ENCODE measurements at regions not wholly inside any gene's neighbourhood (a gene's known extent, or its start where the extent isn't known, plus 50 kb on each side); places are given as distances from the start of the nearest gene placed in this dataset.

DNA sequence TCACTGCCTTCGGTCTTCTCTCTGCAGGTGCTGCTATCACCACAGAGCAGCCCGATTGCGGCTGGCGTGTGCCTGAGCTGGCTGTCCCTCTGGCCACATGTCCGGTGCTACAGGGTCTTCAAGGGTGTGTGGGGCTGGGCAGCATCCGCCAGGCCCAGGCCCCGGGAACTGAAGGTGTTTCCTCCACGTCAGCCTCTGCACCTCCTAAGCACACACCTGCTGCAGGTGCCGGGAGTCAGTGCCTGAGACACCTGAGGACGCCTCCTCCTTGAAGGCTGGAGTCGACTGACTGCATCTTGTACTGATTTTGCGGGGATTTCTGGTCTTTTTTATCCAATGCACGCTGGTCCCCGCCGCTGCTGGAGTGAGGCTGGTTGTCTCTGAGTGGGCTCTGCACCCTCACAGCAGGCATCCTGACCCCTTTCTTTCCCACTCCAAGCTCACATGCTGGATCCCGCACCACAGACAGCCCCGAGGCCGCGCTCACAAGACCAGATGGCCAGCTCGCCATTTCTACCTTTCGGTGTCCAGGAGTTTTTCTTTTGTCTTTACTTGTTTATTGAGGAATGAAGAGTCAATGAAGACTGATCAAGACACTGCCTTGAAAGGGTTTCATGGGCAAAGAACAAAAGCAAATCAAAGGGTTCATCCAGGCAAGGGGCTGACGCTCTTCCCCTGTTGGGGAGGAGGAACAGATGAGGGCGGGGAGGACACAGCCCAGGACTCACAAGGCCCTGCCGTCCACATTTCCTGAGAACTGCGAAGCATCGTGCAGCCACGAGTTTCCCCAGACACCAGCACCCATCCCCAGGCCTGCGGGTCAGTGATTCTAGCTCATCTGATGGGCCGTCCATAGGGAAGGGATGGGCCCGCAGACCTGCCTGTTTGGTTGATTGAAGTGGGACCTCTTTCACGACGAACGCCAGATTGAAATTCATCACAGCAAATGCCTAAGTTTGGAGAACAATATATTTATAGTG is 203.8 kb upstream of the SOX1 start:
- Histone ChIP-seq H2AFZ (ENCODE audit: insufficient read depth, low read depth, low read length, poor library complexity, severe bottlenecking) (no peak overlapping the region), H3K79me2 (ENCODE audit: control insufficient read depth, insufficient read depth, low read length) (no peaks in the 10 kb centered on the region), H3K4me3 (ENCODE audit: control extremely low read depth in 1 of 5, extremely low read depth in 1 of 5, insufficient read depth in 1 of 5, low read depth in 2 of 5, low read length in 4 of 5) (no peak overlapping the region), H3K4me1 (ENCODE audit: control insufficient read depth in 2 of 2, insufficient read depth in 2 of 2, low read length in 2 of 2) (no peaks in the 10 kb centered on the region), H3K27ac (ENCODE audit: low read length in 2 of 2) (no peak overlapping the region), H4K20me1 (ENCODE audit: control insufficient read depth, insufficient read depth, low read length, poor library complexity, severe bottlenecking) (no peaks in the 10 kb centered on the region), H3K36me3 (replicated peaks in 1 of 2; ENCODE audit: control extremely low read depth in 1 of 2, control insufficient read depth in 1 of 2, extremely low read depth in 1 of 2, insufficient read depth in 2 of 2, low read length in 1 of 2) (no peaks in the 10 kb centered on the region), H3K9ac (ENCODE audit: low read length) (no peak overlapping the region), H3K9me3 (ENCODE audit: control extremely low read depth in 1 of 3, control insufficient read depth in 2 of 3, insufficient read depth in 1 of 3, low read length in 2 of 3) (peaks cover 0 to 26% (median 0%) of the 10 kb centered on the region in 3 donors), H3K27me3 (replicated peaks in 1 of 4; ENCODE audit: control extremely low read depth in 1 of 4, control insufficient read depth in 3 of 4, insufficient read depth in 4 of 4, low read length in 3 of 4) (no peaks in the 10 kb centered on the region), H3K4me2 (replicated peaks; ENCODE audit: low read depth, low read length, poor library complexity, severe bottlenecking) (no peak overlapping the region)
- no peak overlapping the region for H3K4me3 Mint-ChIP-seq
- intact Hi-C loops (cut with micrococcal nuclease): no loop called here
- peaks cover 3% of the 10 kb centered on the region for H3K9me3 Mint-ChIP-seq (ENCODE audit: insufficient read depth)
- H3K27ac Mint-ChIP-seq: no peak overlapping the region
- WGBS (ENCODE audit: insufficient coverage): 83% methylated on average over 23 of the region's 33 CpGs
- ATAC-seq (ENCODE audit: low read depth) (no peak), DNase-seq (no peak)
- no peak for TF ChIP-seq CTCF (IDR thresholded peaks at IDR 0.05)
- TF ChIP-seq EZH2 (IDR thresholded peaks at IDR 0.05; ENCODE audit: borderline replicate concordance, insufficient read depth, low read depth, low read length, poor library complexity, severe bottlenecking): no peak
- H3K27me3 Mint-ChIP-seq: no peaks in the 10 kb centered on the region
- POLR2A ChIA-PET: no interaction called here
- H3K4me1 Mint-ChIP-seq: no peaks in the 10 kb centered on the region
- CTCF ChIA-PET: no interaction called here

DNA sequence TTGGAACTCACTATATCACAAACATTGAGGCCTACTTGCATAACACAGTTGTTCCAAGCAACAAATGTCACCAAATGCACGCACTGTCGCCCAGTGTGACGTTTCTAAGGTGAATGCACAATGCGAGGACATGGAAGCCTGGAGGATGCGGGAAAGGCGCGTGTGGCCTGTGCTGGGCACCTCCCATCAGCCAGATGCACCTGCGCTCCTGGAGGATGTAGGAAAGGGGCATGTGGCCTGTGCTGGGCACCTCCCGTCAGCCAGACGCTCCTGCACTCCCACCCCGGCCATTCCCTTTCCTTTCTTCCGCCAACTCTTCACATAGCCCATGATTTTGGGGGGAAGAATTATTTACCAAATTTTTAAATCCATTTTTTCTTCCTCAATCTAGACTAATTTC is 202.4 kb upstream of the SOX1 start:
- ChIA-PET CTCF (no interaction called here), POLR2A (no interaction called here)
- Histone ChIP-seq H3K4me2 (replicated peaks; ENCODE audit: low read depth, low read length, poor library complexity, severe bottlenecking) (no peak overlapping the region), H3K9ac (ENCODE audit: low read length) (no peak overlapping the region), H3K4me3 (ENCODE audit: control extremely low read depth in 1 of 5, extremely low read depth in 1 of 5, insufficient read depth in 1 of 5, low read depth in 2 of 5, low read length in 4 of 5) (no peak overlapping the region), H4K20me1 (ENCODE audit: control insufficient read depth, insufficient read depth, low read length, poor library complexity, severe bottlenecking) (no peaks in the 10 kb centered on the region), H3K4me1 (ENCODE audit: control insufficient read depth in 2 of 2, insufficient read depth in 2 of 2, low read length in 2 of 2) (no peaks in the 10 kb centered on the region), H3K27ac (ENCODE audit: low read length in 2 of 2) (no peak overlapping the region), H2AFZ (ENCODE audit: insufficient read depth, low read depth, low read length, poor library complexity, severe bottlenecking) (no peak overlapping the region), H3K79me2 (ENCODE audit: control insufficient read depth, insufficient read depth, low read length) (no peaks in the 10 kb centered on the region), H3K36me3 (replicated peaks in 1 of 2; ENCODE audit: control extremely low read depth in 1 of 2, control insufficient read depth in 1 of 2, extremely low read depth in 1 of 2, insufficient read depth in 2 of 2, low read length in 1 of 2) (no peaks in the 10 kb centered on the region), H3K27me3 (replicated peaks in 1 of 4; ENCODE audit: control extremely low read depth in 1 of 4, control insufficient read depth in 3 of 4, insufficient read depth in 4 of 4, low read length in 3 of 4) (no peaks in the 10 kb centered on the region), H3K9me3 (ENCODE audit: control extremely low read depth in 1 of 3, control insufficient read depth in 2 of 3, insufficient read depth in 1 of 3, low read length in 2 of 3) (peaks cover 0 to 34% (median 0%) of the 10 kb centered on the region in 3 donors)
- no CpG with 5 or more reads among the region's 12 CpGs for WGBS (ENCODE audit: insufficient coverage)
- no peak for DNase-seq
- no peaks in the 10 kb centered on the region for H3K27me3 Mint-ChIP-seq
- H3K27ac Mint-ChIP-seq: no peak overlapping the region
- no peak for TF ChIP-seq EZH2 (IDR thresholded peaks at IDR 0.05; ENCODE audit: borderline replicate concordance, insufficient read depth, low read depth, low read length, poor library complexity, severe bottlenecking)
- no peak for TF ChIP-seq CTCF (IDR thresholded peaks at IDR 0.05)
- ATAC-seq (ENCODE audit: low read depth): no peak
- peaks cover 3% of the 10 kb centered on the region for H3K9me3 Mint-ChIP-seq (ENCODE audit: insufficient read depth)
- no peaks in the 10 kb centered on the region for H3K4me1 Mint-ChIP-seq
- H3K4me3 Mint-ChIP-seq: no peak overlapping the region
- intact Hi-C loops (cut with micrococcal nuclease): no loop called here

Measured in B cell (primary cell).